SK-N-SH treated with all-trans-retinoic acid at 6 μM for 48 hours (cell line): ENCODE measurements at regions not wholly inside any gene's neighbourhood (a gene's known extent, or its start where the extent isn't known, plus 50 kb on each side); places are given as distances from the start of the nearest gene placed in this dataset.

Experiments
- ATAC-seq: fragments of 200-7000 bp; cut with Tn5 transposase; 3 replicates; pipeline ENCODE4 v1.9.1; 2020; ENCODE audit warnings: mild to moderate bottlenecking, moderate library complexity
- BACH2 ChIP-seq: fragments of 250-450 bp; sonication (Bioruptor Pico); IDR thresholded peaks from 2 replicates; pipeline ENCODE4 v1.9.0; 2021; ENCODE audit warnings: mild to moderate bottlenecking, borderline replicate concordance
- CSDC2 ChIP-seq: fragments of 250-450 bp; sonication (Bioruptor Pico); IDR thresholded peaks from 2 replicates; pipeline ENCODE4 v1.5.0; 2020; ENCODE audit warnings: mild to moderate bottlenecking, moderate library complexity
- ESRRG ChIP-seq: fragments of 250-450 bp; sonication (Bioruptor Pico); IDR thresholded peaks from 2 replicates; pipeline ENCODE4 v1.6.1; 2021; ENCODE audit warnings: mild to moderate bottlenecking
- ISL1 ChIP-seq: fragments of 250-450 bp; sonication (Bioruptor Pico); IDR thresholded peaks from 2 replicates; pipeline ENCODE4 v2.1.2; 2022; ENCODE audit warnings: mild to moderate bottlenecking, moderate library complexity
- OSR1 ChIP-seq: fragments of 250-450 bp; sonication (Bioruptor Pico); IDR thresholded peaks from 2 replicates; pipeline ENCODE4 v1.8.0; 2022; ENCODE audit warnings: moderate library complexity, mild to moderate bottlenecking, inconsistent platforms
- PPARA ChIP-seq: fragments of 250-450 bp; sonication (Bioruptor Pico); IDR thresholded peaks from 2 replicates; pipeline ENCODE4 v1.5.0; 2020; ENCODE audit warnings: mild to moderate bottlenecking, borderline replicate concordance
- RARB ChIP-seq: fragments of 250-450 bp; sonication (Bioruptor Pico); IDR thresholded peaks from 2 replicates; pipeline ENCODE4 v1.8.0; 2021; ENCODE audit warnings: mild to moderate bottlenecking, moderate library complexity
- SNAI2 ChIP-seq: fragments of 250-450 bp; sonication (Bioruptor Pico); IDR thresholded peaks from 2 replicates; pipeline ENCODE4 v1.5.0; 2020; ENCODE audit warnings: mild to moderate bottlenecking, moderate library complexity
- TCF4 ChIP-seq: fragments of 250-450 bp; sonication (Bioruptor Pico); IDR thresholded peaks from 2 replicates; pipeline ENCODE4 v1.8.0; 2021; ENCODE audit warnings: mild to moderate bottlenecking, moderate library complexity, borderline replicate concordance
- ZC3H10 ChIP-seq: fragments of 250-450 bp; sonication (Bioruptor Pico); IDR thresholded peaks from 2 replicates; pipeline ENCODE4 v1.5.1; 2021; ENCODE audit warnings: mild to moderate bottlenecking, moderate library complexity
- ZFP3 ChIP-seq: fragments of 250-450 bp; sonication (Bioruptor Pico); IDR thresholded peaks from 2 replicates; pipeline ENCODE4 v1.5.0; 2020; ENCODE audit warnings: mild to moderate bottlenecking, moderate library complexity
- ZNF70 ChIP-seq: fragments of 450-650 bp; formaldehyde crosslinking; IDR thresholded peaks from 2 replicates; pipeline ENCODE4 v1.5.0; 2020; ENCODE audit warnings: mild to moderate bottlenecking, moderate library complexity
- ZNF8 ChIP-seq: fragments of 450-650 bp; formaldehyde crosslinking; IDR thresholded peaks from 2 replicates; pipeline ENCODE4 v1.5.0; 2020; ENCODE audit warnings: mild to moderate bottlenecking, moderate library complexity
- TF ChIP-seq, protein P1 (sequence below): fragments of 250-450 bp; sonication (Bioruptor Pico); IDR thresholded peaks from 2 replicates; pipeline ENCODE4 v1.5.0; 2020; ENCODE audit warnings: mild to moderate bottlenecking, moderate library complexity
- TF ChIP-seq, protein P2 (sequence below): fragments of 250-450 bp; sonication (Bioruptor Pico); IDR thresholded peaks from 2 replicates; pipeline ENCODE4 v1.8.0; 2021; ENCODE audit warnings: low read depth, mild to moderate bottlenecking, moderate library complexity, borderline replicate concordance
- TF ChIP-seq, protein P3 (sequence below): fragments of 250-450 bp; sonication (Bioruptor Pico); IDR thresholded peaks from 2 replicates; pipeline ENCODE4 v1.5.1; 2021; ENCODE audit warnings: mild to moderate bottlenecking, moderate library complexity
- TF ChIP-seq, protein P4 (sequence below): fragments of 250-450 bp; sonication (Bioruptor Pico); IDR thresholded peaks from 2 replicates; pipeline ENCODE4 v1.8.0; 2020; ENCODE audit warnings: mild to moderate bottlenecking, moderate library complexity, borderline replicate concordance

DNA sequence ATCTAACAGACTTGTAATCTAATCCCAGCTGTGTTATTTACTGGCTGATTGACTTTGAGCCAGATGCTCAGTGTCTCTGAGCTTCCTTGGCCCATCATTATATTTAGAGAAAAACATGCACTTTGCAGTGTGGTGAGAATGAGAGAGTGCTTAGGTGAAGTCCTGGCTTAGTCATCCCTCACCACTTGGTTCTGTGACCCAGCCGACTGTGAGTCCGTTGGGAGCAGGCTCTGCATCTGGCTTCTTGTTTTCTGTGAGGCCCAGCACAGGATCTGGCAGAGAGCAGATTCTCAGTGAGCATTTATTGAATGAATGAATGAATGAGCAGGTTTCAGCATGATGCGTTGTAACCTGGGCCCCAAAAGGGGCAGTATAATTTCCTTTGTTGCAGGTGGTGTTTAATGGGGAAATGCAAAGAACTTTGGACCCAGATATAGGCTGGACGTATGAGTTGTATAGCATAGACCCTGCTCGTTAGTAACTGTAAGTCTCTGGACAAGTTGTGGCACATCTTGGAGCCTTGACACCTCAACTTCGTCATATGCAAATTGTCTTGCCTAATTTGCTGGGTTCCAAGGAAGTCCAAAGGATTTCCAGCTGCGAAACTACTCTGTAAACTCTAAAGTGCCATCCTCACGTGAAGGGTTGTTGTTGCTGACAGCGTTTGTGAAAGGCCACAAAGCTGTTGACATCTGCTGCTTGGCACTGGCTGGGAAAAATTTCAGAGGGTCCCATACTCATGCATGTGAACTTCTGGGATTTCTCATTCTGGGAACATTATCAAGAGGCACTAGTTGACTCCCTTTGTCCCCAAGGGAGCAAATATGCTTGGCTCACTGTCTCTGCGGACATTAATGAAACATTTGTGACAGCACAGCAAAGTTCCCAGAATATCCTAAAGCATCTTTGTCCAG is 138.8 kb upstream of the USP24 start (continued):
- TF ChIP-seq, protein P1, sequence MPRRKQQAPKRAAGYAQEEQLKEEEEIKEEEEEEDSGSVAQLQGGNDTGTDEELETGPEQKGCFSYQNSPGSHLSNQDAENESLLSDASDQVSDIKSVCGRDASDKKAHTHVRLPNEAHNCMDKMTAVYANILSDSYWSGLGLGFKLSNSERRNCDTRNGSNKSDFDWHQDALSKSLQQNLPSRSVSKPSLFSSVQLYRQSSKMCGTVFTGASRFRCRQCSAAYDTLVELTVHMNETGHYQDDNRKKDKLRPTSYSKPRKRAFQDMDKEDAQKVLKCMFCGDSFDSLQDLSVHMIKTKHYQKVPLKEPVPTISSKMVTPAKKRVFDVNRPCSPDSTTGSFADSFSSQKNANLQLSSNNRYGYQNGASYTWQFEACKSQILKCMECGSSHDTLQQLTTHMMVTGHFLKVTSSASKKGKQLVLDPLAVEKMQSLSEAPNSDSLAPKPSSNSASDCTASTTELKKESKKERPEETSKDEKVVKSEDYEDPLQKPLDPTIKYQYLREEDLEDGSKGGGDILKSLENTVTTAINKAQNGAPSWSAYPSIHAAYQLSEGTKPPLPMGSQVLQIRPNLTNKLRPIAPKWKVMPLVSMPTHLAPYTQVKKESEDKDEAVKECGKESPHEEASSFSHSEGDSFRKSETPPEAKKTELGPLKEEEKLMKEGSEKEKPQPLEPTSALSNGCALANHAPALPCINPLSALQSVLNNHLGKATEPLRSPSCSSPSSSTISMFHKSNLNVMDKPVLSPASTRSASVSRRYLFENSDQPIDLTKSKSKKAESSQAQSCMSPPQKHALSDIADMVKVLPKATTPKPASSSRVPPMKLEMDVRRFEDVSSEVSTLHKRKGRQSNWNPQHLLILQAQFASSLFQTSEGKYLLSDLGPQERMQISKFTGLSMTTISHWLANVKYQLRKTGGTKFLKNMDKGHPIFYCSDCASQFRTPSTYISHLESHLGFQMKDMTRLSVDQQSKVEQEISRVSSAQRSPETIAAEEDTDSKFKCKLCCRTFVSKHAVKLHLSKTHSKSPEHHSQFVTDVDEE, result no peak
- TF ChIP-seq PPARA (CRISPR knock-in tag) (no peak), RARB (CRISPR knock-in tag) (no peak)

DNA sequence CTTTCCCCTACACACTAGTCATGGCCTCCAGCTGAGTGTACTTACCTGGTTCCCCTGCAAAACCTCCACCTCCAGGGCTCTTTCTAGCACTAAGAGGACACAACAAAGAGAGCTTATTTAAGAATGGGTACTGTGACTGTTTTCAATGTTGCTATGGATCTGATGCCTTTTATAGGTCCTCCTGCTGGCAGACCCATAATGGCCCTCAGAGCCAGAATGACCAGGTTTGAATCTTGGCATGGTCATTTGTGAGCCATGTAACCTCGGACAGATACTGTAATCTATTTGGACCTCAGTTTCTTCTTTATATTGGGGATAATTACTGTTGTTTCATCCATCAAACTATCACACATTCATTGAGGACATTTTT is 137.6 kb upstream of the USP24 start:
- no peak for ATAC-seq
- TF ChIP-seq, protein P2, sequence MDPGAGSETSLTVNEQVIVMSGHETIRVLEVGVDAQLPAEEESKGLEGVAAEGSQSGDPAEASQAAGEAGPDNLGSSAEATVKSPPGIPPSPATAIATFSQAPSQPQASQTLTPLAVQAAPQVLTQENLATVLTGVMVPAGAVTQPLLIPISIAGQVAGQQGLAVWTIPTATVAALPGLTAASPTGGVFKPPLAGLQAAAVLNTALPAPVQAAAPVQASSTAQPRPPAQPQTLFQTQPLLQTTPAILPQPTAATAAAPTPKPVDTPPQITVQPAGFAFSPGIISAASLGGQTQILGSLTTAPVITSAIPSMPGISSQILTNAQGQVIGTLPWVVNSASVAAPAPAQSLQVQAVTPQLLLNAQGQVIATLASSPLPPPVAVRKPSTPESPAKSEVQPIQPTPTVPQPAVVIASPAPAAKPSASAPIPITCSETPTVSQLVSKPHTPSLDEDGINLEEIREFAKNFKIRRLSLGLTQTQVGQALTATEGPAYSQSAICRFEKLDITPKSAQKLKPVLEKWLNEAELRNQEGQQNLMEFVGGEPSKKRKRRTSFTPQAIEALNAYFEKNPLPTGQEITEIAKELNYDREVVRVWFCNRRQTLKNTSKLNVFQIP (CRISPR knock-in tag), result no peak

DNA sequence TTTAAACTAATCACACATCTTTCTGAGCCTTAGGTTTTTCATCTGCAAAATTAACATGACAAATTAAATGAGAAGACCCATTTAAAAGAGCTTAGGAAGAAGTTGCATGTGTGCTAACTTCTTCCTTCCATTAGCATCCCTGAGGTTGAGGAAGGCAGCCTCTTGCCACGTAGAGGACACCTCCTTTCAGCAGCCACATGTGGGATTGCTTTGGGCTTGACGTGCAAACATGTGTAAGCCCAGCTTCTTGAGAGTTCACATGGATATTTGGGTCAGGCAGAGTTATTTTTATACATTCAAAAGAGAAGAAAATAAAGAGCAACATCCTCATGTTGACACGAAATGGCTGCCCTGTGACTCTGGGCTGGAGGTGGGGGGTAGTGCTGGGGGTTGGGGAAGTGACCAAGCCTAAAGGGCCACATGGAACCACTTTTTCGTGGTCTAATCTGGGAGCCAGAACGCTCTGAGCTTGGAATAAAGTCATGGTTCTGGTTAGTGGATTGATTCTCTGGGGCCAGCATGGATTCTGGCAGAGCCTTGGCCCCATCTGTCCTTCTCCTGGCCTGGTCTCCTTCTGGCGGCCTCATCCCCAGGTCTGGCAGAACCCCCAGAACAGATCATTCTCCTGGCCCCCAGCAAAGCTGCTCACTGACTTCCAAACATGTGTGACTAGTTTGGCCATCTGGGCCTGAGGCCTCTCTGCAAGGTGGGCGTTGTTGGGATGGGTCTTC is 137.1 kb upstream of the USP24 start:
- no peak for ATAC-seq
- TF ChIP-seq, protein P3, sequence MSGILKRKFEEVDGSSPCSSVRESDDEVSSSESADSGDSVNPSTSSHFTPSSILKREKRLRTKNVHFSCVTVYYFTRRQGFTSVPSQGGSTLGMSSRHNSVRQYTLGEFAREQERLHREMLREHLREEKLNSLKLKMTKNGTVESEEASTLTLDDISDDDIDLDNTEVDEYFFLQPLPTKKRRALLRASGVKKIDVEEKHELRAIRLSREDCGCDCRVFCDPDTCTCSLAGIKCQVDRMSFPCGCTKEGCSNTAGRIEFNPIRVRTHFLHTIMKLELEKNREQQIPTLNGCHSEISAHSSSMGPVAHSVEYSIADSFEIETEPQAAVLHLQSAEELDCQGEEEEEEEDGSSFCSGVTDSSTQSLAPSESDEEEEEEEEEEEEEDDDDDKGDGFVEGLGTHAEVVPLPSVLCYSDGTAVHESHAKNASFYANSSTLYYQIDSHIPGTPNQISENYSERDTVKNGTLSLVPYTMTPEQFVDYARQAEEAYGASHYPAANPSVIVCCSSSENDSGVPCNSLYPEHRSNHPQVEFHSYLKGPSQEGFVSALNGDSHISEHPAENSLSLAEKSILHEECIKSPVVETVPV (CRISPR knock-in tag), result no peak
- TF ChIP-seq, protein P1, result no peak
- TF ChIP-seq ZNF8 (CRISPR knock-in tag) (no peak), ISL1 (CRISPR knock-in tag) (no peak), BACH2 (CRISPR knock-in tag) (no peak), RARB (CRISPR knock-in tag) (no peak), SNAI2 (CRISPR knock-in tag) (no peak)
- TF ChIP-seq, protein P2 (CRISPR knock-in tag), result no peak
- TF ChIP-seq, protein P4, sequence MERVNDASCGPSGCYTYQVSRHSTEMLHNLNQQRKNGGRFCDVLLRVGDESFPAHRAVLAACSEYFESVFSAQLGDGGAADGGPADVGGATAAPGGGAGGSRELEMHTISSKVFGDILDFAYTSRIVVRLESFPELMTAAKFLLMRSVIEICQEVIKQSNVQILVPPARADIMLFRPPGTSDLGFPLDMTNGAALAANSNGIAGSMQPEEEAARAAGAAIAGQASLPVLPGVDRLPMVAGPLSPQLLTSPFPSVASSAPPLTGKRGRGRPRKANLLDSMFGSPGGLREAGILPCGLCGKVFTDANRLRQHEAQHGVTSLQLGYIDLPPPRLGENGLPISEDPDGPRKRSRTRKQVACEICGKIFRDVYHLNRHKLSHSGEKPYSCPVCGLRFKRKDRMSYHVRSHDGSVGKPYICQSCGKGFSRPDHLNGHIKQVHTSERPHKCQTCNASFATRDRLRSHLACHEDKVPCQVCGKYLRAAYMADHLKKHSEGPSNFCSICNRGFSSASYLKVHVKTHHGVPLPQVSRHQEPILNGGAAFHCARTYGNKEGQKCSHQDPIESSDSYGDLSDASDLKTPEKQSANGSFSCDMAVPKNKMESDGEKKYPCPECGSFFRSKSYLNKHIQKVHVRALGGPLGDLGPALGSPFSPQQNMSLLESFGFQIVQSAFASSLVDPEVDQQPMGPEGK, result no peak
- TF ChIP-seq, all 23 proteins: peak for 0

DNA sequence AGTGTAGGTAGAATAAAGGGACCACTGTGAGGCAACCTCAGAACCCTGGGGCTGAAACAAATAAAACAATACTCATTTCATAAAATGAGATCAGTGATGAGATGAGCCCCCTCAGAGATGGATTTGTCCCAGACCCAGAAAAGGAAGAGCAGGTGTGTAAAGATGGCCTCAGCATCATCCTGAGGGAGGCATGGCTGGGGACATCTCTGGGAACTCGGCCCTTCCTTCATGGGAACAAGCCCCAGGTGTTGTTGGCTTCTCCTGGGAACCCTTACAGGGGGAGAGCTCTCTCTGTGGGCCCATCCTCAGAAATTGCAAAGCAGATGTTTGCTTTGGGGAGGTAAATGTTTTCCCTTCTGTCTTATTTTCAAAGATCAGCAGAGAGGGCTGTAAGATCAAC is 133.2 kb upstream of the USP24 start:
- no peak for ATAC-seq
- TF ChIP-seq, protein P4, result no peak
- no peak for TF ChIP-seq OSR1 (CRISPR knock-in tag)
- TF ChIP-seq ZNF8 (CRISPR knock-in tag), result no peak
- TF ChIP-seq PPARA (CRISPR knock-in tag), result no peak
- TF ChIP-seq CSDC2 (CRISPR knock-in tag), result no peak
- no peak for TF ChIP-seq ZNF70 (CRISPR knock-in tag)
- no peak for TF ChIP-seq ZFP3
- TF ChIP-seq ISL1 (CRISPR knock-in tag), result no peak
- no peak for TF ChIP-seq ESRRG
- TF ChIP-seq ZC3H10, result no peak
- TF ChIP-seq TCF4, result no peak
- TF ChIP-seq, all 23 proteins: peak for 0
